ENCODE measurements at regions not wholly inside any gene's neighbourhood (a gene's known extent, or its start where the extent isn't known, plus 50 kb on each side); places are given as distances from the start of the nearest gene placed in this dataset.

DNA sequence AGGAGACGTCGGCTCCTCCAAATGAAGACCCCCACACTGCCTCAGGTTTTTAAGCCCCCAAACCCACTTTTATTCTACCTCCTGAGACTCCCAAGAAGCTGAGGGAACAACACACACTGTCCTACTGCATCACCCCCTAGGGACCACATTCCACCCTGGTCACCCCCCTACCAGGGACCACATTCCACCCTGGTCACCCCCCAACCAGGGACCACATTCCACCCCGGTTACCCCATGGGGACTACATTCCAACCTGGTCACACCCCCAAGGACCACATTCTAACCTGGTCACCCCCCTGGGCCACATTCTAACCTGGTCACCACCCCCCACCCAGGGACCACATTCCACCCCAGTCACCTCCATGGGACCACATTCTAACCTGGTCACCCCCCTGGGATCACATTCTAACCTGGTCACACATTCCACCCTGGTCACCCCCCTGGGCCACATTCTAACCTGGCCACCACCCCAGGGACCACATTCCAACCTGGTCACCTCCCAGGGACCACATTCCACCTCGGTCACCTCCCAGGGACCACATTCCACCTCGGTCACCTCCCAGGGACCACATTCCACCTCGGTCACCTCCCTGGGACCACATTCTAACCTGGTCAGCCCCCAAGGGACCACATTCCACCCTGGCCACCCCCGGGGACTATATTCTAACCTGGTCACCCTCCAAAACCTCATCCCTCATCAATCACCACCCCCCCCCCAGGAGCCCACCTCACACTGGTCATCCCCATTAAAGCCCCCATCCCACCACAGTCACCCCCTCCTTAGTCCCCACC, 587.6 kb downstream of the NPHP4 start:
- TF ChIP-seq CTCF (IDR thresholded peaks at IDR 0.05): no peak
- TF ChIP-seq POLR2A (IDR thresholded peaks at IDR 0.05): no peak
